HK-2 (cell line): ENCODE measurements at regions not wholly inside any gene's neighbourhood (a gene's known extent, or its start where the extent isn't known, plus 50 kb on each side); places are given as distances from the start of the nearest gene placed in this dataset.
A peak's percentile ranks its signal among the peaks of the same experiment; 100 is the strongest.

Source experiments
- DNase-seq: peaks from one replicate; pipeline ENCODE4 v3.0.0-alpha.2; 2018; ENCODE audit not compliant: unreplicated experiment

GRCh38 chr2:37865640-37866039 is 59.4 kb upstream of the RMDN2 start:
- no peak for DNase-seq

- DNase-seq: no peak
Measured at GRCh38 chr2:37866171-37866934, 58.7 kb upstream of the RMDN2 start.

- DNase-seq: no peak
Measured at GRCh38 chr2:37867166-37867565, 57.9 kb upstream of the RMDN2 start.

- DNase-seq: no peak
Measured at GRCh38 chr2:37868866-37869265, 56.2 kb upstream of the RMDN2 start.

- DNase-seq: no peak
Measured at GRCh38 chr2:37869304-37869703, 55.8 kb upstream of the RMDN2 start.

- peak; percentile 18 for DNase-seq
Measured at GRCh38 chr2:37869771-37870170, 55.3 kb upstream of the RMDN2 start.

- no peak for DNase-seq
Measured at GRCh38 chr2:37870829-37871228, 54.3 kb upstream of the RMDN2 start.

GRCh38 chr2:37871456-37872191 is 53.5 kb upstream of the RMDN2 start:
- DNase-seq: no peak

GRCh38 chr2:37872192-37872750 is 52.8 kb upstream of the RMDN2 start:
- no peak for DNase-seq

- DNase-seq: no peak
Measured at GRCh38 chr2:37873229-37873628, 51.9 kb upstream of the RMDN2 start.

- no peak for DNase-seq
Measured at GRCh38 chr2:37873749-37874330, 51.2 kb upstream of the RMDN2 start.

GRCh38 chr2:37874470-37874869 is 50.6 kb upstream of the RMDN2 start:
- no peak for DNase-seq
